C4-2B (cell line): ENCODE measurements at regions not wholly inside any gene's neighbourhood (a gene's known extent, or its start where the extent isn't known, plus 50 kb on each side); places are given as distances from the start of the nearest gene placed in this dataset.

Experiments
- H3K27ac ChIP-seq: fragments of 450-650 bp; 2 replicates; pipeline ENCODE4 v1.5.1; 2017
- ZFX ChIP-seq: fragments of 450-650 bp; IDR thresholded peaks from 2 replicates; pipeline ENCODE4 v1.6.1; 2017
- TF ChIP-seq, protein P1 (sequence below): fragments of 450-650 bp; conservative IDR thresholded peaks from 2 replicates; pipeline ENCODE4 v1.5.1; 2017; ENCODE audit warnings: mild to moderate bottlenecking

DNA sequence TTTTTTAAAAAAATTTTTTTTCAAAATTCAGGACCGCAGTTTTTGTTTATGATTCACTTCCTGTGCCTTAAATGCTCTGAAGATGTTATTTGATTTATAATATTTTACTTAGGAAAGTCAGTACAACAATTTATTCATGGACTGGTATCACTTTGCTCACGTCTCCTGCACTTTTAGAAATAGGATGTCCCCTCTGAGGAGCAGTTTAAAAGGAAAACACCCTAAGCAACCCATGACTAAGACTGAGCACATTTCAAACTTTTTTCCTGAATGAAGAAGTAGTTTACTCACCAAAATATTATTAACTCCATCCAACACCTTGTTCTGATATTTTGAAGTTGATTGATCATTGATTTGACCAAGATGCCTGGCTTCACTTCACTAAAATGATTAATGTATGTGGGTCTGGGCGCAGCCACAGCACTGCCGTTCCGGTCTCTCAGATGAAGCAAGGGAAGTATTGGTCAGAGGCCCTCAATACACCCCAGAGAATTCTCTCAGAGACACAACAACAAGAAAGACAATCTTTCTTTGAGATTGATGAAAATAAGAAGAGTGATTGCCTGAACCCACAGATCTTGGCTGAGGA lies 223.9 kb downstream of the TGFB2 start:
- H3K27ac ChIP-seq = peak overlapping the region; percentile 36; the same call in 1 of the 2 replicates
- no peak for TF ChIP-seq ZFX
- TF ChIP-seq, protein P1, sequence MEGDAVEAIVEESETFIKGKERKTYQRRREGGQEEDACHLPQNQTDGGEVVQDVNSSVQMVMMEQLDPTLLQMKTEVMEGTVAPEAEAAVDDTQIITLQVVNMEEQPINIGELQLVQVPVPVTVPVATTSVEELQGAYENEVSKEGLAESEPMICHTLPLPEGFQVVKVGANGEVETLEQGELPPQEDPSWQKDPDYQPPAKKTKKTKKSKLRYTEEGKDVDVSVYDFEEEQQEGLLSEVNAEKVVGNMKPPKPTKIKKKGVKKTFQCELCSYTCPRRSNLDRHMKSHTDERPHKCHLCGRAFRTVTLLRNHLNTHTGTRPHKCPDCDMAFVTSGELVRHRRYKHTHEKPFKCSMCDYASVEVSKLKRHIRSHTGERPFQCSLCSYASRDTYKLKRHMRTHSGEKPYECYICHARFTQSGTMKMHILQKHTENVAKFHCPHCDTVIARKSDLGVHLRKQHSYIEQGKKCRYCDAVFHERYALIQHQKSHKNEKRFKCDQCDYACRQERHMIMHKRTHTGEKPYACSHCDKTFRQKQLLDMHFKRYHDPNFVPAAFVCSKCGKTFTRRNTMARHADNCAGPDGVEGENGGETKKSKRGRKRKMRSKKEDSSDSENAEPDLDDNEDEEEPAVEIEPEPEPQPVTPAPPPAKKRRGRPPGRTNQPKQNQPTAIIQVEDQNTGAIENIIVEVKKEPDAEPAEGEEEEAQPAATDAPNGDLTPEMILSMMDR = no peak

DNA sequence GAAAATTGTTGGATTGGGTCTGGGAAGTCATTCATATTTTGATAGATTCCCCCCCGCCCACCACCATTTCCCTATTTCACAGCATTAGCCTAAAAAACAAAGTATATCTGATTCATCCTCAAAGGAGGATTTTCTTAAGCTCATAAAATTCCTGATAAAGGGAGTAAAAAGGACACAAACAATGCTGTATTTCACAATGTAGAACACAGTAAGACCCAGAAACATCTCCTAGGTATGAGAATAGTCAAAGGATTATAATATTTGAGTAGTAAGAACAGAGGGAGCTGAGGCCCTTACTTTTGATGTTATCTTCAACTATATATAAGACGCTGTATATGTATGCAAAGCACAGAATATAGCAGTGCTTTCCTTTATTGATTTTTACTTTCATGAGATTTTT lies 225.3 kb downstream of the TGFB2 start:
- TF ChIP-seq, protein P1 = no peak
- no peak for TF ChIP-seq ZFX

DNA sequence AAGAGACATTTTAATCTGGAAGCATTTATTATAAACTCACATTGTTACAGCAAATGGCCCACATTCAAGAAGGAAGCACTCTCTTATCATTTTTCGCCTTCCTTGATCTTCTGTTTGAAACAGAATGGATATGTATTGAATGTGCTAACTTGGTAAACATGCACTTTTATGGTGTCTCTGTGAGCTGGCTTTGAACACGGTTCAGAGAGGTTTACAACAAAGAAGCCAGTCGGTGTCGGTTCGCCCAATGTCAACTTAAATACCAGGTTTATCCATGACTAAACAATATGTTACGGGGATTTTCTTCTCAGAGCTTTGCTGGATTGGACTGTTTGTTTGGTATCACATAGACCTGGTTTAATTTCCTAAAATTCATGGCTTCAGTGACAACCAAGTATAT lies 226.4 kb downstream of the TGFB2 start:
- no peak for TF ChIP-seq ZFX
- TF ChIP-seq, protein P1 = no peak
- peak overlapping the region; percentile 86; the same call in 1 of the 2 replicates for H3K27ac ChIP-seq

More for the DNA sequence above, 225.3 kb downstream of the TGFB2 start:
- H3K27ac ChIP-seq = peak overlapping the region; percentile 86

DNA sequence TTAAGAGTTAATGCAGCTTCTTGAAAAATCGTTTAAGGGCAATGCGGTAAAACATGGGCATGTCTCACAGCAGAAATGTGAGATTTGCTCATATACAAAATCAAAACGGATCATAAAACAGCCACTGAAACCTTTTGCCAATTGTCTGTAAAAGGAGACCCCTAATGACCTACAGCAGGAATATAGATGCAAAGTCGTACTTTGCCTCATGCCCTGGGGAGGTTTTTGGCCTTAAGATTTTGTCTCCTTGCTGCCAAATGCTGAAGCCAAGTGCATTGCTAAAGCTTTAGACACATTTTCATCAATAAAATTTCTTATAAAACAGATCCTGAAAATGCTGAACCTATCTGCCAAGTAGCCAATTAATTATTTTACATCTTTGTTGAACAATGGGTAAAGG lies 226.9 kb downstream of the TGFB2 start:
- H3K27ac ChIP-seq = peak overlapping the region; percentile 62; the same call in 1 of the 2 replicates
- TF ChIP-seq, protein P1 = no peak
- no peak for TF ChIP-seq ZFX

DNA sequence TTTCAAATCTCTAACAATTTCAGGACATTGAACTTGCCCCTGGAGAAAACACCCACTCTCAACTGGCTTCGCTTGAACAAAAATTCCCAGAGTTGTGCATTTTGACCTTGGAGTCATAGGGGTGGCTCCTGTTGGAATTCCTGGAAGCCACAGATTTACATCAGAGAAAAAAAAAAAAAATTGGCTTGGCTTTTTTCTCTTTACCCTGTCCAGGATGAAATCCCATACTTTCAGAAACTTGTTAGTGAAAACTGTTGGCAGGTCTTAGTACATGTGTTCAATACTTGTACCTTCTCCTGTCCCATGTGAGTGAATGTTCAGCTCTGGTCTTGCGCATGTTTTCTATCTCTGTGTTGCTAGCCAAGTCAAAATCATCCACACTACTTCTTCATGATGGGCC lies 228.8 kb downstream of the TGFB2 start:
- TF ChIP-seq, protein P1 = no peak
- TF ChIP-seq ZFX = no peak
- no peak overlapping the region for H3K27ac ChIP-seq

DNA sequence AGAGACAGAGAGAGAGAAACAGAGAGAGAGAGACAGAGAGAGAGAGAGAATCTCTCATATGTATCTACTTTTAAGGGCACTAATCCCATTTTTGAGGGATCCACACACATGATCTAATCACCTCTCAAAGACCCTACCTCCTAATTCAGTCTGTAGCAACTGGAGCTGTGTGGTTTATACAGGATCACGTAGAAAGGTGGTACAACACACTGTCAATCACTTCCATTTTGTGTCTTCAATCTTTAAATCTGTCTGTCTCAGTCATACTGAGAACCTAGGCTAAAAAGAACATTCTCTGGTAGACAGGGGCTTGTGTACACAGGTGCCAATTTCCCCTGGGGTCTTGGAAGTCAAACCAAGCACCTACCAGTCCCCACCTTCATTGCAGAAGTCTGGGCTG lies 229.9 kb downstream of the TGFB2 start:
- H3K27ac ChIP-seq = no peak overlapping the region; the same call in 1 of the 2 replicates
- no peak for TF ChIP-seq ZFX
- TF ChIP-seq, protein P1 = no peak

DNA sequence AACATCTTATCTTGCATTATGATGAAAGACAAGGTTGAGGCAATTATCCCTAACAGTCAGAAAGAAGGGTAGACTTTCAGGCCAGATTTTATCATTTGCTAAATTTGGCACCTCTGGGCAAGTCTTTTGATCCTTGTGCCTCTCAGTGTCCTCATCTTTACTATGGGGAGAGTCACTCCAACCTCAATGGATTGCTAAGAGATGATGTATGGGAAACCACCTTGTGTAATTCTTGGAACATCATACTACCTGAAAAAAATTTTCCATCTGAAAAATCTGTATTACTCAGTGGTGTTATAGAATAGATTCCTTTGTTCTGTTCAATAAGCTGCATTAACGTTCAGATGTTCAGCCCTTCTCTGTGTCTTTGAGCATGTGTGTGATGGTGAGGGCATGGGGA lies 230.7 kb downstream of the TGFB2 start:
- TF ChIP-seq, protein P1 = no peak
- no peak for TF ChIP-seq ZFX
- H3K27ac ChIP-seq = no peak overlapping the region
